Esophagus (tissue), 2 donors: ENCODE measurements at regions not wholly inside any gene's neighbourhood (a gene's known extent, or its start where the extent isn't known, plus 50 kb on each side); places are given as distances from the start of the nearest gene placed in this dataset.

Experiments used
- H3K27ac ChIP-seq, 2 donors: one replicate each; pipeline ENCODE4 v1.5.1; 2013; ENCODE audit warnings: low read depth in 2 of 2, mild to moderate bottlenecking in 2 of 2, inconsistent platforms in 1 of 2, low read length in 1 of 2, moderate library complexity in 1 of 2
- H3K27me3 ChIP-seq, 2 donors: one replicate each; pipeline ENCODE4 v1.6.1; 2013; ENCODE audit warnings: low read length in 2 of 2, control low read depth in 1 of 2, mild to moderate bottlenecking in 1 of 2; ENCODE audit not compliant: insufficient read depth in 2 of 2, control insufficient read depth in 1 of 2
- H3K36me3 ChIP-seq, 2 donors: one replicate each; pipeline ENCODE4 v1.6.1; 2013; ENCODE audit warnings: low read length in 1 of 2; ENCODE audit not compliant: control insufficient read depth in 2 of 2, insufficient read depth in 2 of 2
- H3K4me1 ChIP-seq, 2 donors: one replicate each; pipeline ENCODE4 v1.6.1; 2013; ENCODE audit warnings: low read length in 1 of 2; ENCODE audit not compliant: control insufficient read depth in 2 of 2, insufficient read depth in 2 of 2
- H3K4me3 ChIP-seq, 2 donors: one replicate each; pipeline ENCODE4 v1.5.1; 2013; ENCODE audit warnings: low read length in 2 of 2, mild to moderate bottlenecking in 2 of 2, low read depth in 1 of 2, moderate library complexity in 1 of 2
- H3K9me3 ChIP-seq, 2 donors: one replicate each; pipeline ENCODE4 v1.6.1; 2013; ENCODE audit warnings: mild to moderate bottlenecking in 2 of 2, low read depth in 1 of 2, low read length in 1 of 2, moderate library complexity in 1 of 2; ENCODE audit not compliant: control insufficient read depth in 2 of 2, insufficient read depth in 1 of 2
- WGBS, 2 donors: extraction: QIAGEN DNeasy Blood & Tissue Kit; methylation state at CpG; one replicate each; pipeline ENCODE4 v1.1.7; 2013; 5-methylcytosine and 5-hydroxymethylcytosine counted together
- donor health status: healthy with polysubstance abuse.
- donor health status: Bipolar disorder and iron deficiency.

DNA sequence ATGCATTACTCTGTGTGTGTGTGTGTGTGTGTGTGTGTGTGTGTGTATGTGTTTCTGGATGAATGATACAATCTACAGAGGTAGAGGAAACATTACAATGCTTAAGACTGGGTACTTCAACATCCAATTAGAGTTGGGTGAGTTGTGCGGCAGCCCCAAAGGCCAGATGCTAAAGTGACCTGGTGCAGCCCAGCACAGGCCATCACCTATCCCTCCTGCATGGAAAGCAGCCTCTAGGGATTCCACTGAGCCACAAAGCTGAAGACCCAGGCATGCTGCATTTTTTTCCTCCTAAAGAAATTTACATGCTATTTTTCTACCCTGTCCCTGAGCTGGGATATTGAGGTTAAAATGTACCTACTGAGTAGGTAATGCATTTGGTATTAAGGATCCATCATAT lies 79.1 kb upstream of the ETAA1 start:
- Histone ChIP-seq H3K4me1 (no peaks in the 10 kb centered on the region), H3K27ac (no peak overlapping the region), H3K36me3 (no peaks in the 10 kb centered on the region), H3K9me3 (no peaks in the 10 kb centered on the region), H3K27me3 (no peaks in the 10 kb centered on the region), H3K4me3 (no peak overlapping the region)
- 98 to 100% methylated on average over 1 of the region's 1 CpG for WGBS, 2 donors

- no peak overlapping the region for H3K4me3 ChIP-seq
- H3K27me3 ChIP-seq, result no peaks in the 10 kb centered on the region
- H3K36me3 ChIP-seq, result no peaks in the 10 kb centered on the region
- WGBS, 2 donors, result 74 to 84% methylated on average over 3 of the region's 3 CpGs
- no peak overlapping the region for H3K27ac ChIP-seq
- no peaks in the 10 kb centered on the region for H3K4me1 ChIP-seq
- no peaks in the 10 kb centered on the region for H3K9me3 ChIP-seq
Measured at GRCh38 chr2:67318563-67318962, 78.6 kb upstream of the ETAA1 start.

GRCh38 chr2:67318993-67319481 lies 78.1 kb upstream of the ETAA1 start:
- H3K27me3 ChIP-seq, result no peaks in the 10 kb centered on the region
- H3K27ac ChIP-seq, result no peak overlapping the region
- 70 to 74% methylated on average over 6 of the region's 6 CpGs for WGBS, 2 donors
- no peaks in the 10 kb centered on the region for H3K9me3 ChIP-seq
- no peak overlapping the region for H3K4me3 ChIP-seq
- H3K36me3 ChIP-seq, result no peaks in the 10 kb centered on the region
- no peaks in the 10 kb centered on the region for H3K4me1 ChIP-seq

DNA sequence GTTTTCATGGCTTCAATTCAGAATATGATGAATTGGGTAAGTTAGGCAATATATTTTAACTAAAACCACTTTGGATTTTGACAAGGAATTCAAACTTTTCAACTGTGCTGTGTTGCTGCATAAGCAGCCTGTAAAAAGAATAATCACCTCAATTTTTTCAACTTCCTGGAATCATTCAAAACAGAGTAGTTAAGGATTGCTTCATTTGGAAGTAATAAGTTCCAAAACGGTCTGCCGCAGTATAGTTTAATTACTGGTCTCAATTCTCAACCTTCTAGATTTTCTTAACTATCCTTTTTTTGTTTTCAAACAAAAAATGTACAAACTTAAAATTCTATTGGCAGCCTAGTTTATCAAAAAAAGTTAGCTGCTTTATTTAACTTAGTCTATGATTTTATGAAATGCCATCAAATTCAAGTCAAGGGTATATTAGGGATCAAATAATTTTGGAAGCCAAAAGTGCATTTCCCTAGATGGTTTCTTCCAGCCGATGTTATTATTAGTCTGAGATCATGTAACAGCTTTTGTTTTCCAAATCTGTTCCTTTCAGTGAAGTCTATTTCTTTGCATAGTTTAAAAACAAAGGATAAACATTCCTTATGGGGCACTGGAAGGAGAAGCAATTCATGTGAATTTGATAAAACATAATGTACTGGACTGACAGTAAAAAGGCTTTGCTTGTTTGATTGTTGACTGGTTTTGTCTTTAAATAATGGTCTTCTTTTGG lies 76.1 kb upstream of the ETAA1 start:
- 64 to 72% methylated on average over 3 of the region's 3 CpGs for WGBS, 2 donors
- no peak overlapping the region for H3K27ac ChIP-seq
- no peak overlapping the region for H3K4me3 ChIP-seq
- no peaks in the 10 kb centered on the region for H3K36me3 ChIP-seq
- H3K9me3 ChIP-seq, result no peaks in the 10 kb centered on the region
- no peaks in the 10 kb centered on the region for H3K4me1 ChIP-seq
- no peaks in the 10 kb centered on the region for H3K27me3 ChIP-seq

GRCh38 chr2:67321588-67321903 lies 75.6 kb upstream of the ETAA1 start:
- no peaks in the 10 kb centered on the region for H3K9me3 ChIP-seq
- WGBS, 2 donors, result 85 to 87% methylated on average over 3 of the region's 3 CpGs
- no peak overlapping the region for H3K4me3 ChIP-seq
- no peaks in the 10 kb centered on the region for H3K36me3 ChIP-seq
- no peaks in the 10 kb centered on the region for H3K27me3 ChIP-seq
- H3K4me1 ChIP-seq, result no peaks in the 10 kb centered on the region
- no peak overlapping the region for H3K27ac ChIP-seq

- Histone ChIP-seq H3K4me1 (no peaks in the 10 kb centered on the region), H3K36me3 (no peaks in the 10 kb centered on the region), H3K27me3 (no peaks in the 10 kb centered on the region), H3K9me3 (no peaks in the 10 kb centered on the region), H3K27ac (no peak overlapping the region), H3K4me3 (no peak overlapping the region)
- WGBS, 2 donors, result 49 to 53% methylated on average over 3 of the region's 3 CpGs
Measured at GRCh38 chr2:67322353-67323001, 74.7 kb upstream of the ETAA1 start.

GRCh38 chr2:67323209-67323991 lies 73.7 kb upstream of the ETAA1 start:
- H3K27ac ChIP-seq, result no peak overlapping the region
- no peaks in the 10 kb centered on the region for H3K4me1 ChIP-seq
- H3K36me3 ChIP-seq, result no peaks in the 10 kb centered on the region
- no peak overlapping the region for H3K4me3 ChIP-seq
- WGBS, 2 donors, result 59 to 65% methylated on average over 4 of the region's 4 CpGs
- H3K27me3 ChIP-seq, result no peaks in the 10 kb centered on the region
- no peaks in the 10 kb centered on the region for H3K9me3 ChIP-seq

GRCh38 chr2:67329513-67329912 lies 67.6 kb upstream of the ETAA1 start:
- H3K27ac ChIP-seq, result no peak overlapping the region
- no peaks in the 10 kb centered on the region for H3K4me1 ChIP-seq
- H3K36me3 ChIP-seq, result no peaks in the 10 kb centered on the region
- no peaks in the 10 kb centered on the region for H3K27me3 ChIP-seq
- no peaks in the 10 kb centered on the region for H3K9me3 ChIP-seq
- H3K4me3 ChIP-seq, result no peak overlapping the region

DNA sequence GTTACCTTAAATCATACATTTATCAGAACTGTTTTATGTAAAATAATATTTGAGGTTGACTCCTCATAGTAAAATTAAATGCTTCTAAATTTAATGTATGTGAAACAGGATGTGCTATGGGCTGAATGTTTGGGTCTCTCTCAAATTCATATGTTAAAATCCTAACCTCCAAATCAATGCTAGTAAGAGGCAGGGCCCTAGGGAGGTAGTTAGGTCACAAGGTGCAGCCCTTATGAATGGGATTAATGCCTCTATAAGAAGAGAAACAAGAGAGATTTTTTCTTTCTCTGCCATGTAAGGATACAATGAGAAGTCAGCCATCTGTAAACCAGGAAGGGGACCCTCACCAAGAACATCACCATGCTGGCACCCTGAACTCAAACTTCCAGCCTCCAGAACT lies 67.2 kb upstream of the ETAA1 start:
- Histone ChIP-seq H3K27me3 (no peaks in the 10 kb centered on the region), H3K4me1 (no peaks in the 10 kb centered on the region), H3K9me3 (no peaks in the 10 kb centered on the region), H3K36me3 (no peaks in the 10 kb centered on the region), H3K4me3 (no peak overlapping the region), H3K27ac (no peak overlapping the region)
